AML-193 (cell line): ENCODE measurements at regions not wholly inside any gene's neighbourhood (a gene's known extent, or its start where the extent isn't known, plus 50 kb on each side); places are given as distances from the start of the nearest gene placed in this dataset.

Experiments
- DNase-seq, 2 experiments: peaks; one replicate each; lab custom pipeline; 2025; lab: John Stamatoyannopoulos, UW

DNA sequence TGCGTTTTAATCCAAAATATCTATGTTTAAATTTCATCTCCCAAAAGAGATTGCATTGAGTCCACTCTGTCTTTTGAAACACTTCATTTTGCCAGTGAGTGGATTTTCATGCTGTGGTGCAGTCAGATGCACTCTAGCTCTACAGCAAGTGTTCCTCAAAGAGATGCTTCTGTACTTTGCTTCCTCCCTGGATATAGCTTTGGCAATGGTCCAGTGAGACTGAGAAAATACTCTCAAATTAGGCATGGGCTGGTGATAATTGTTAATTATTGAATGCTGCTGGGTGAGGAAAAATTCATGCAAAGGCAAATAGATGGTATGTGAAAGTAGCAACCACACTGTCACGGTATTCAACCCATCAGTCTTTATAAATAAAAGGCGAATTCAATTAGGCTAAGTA lies 396.9 kb downstream of the ADGRL2 start:
- DNase-seq = no peak

GRCh38 chr1:82195245-82195644 lies 394.5 kb downstream of the ADGRL2 start:
- DNase-seq = no peak

DNA sequence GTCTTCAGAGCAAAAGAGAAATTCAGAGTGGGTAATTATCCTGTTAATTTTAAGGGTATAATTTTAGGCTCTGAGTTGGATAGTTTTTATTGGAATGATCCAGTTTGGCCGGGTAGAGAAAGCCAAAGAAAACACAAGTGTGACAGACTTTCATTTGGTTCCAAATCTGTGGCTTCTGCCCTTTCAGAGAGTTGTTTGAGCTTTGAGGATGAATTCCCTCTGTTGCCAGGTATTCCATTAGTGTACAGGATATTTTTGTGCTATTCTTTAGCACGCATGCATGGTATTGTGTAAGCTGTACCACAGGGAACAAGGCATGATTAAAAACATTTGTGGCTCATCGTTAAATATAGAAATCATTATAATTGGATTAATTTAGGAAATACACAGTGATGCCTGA lies 384.4 kb downstream of the ADGRL2 start:
- DNase-seq = no peak

DNA sequence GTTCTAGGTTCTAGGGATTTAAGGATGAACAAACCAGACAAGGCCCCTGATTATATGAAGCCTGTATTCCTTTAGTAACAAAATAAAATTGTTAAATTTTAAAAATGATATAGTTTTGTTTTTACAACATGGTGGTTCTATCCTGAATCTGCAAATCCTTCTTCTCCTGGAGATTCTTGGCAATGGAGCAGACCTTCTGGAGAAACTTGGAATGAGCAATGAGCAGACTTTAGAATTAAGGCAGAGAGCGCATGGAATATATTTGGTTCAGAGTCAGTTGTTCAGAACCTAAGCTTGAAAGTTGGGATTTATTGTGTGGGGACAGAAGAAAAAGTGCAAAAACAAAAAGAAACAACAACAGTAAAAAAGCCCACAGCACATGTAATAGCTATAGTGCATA lies 381.1 kb downstream of the ADGRL2 start:
- DNase-seq = no peak

GRCh38 chr1:82179131-82179530 lies 378.4 kb downstream of the ADGRL2 start:
- DNase-seq = no peak

DNA sequence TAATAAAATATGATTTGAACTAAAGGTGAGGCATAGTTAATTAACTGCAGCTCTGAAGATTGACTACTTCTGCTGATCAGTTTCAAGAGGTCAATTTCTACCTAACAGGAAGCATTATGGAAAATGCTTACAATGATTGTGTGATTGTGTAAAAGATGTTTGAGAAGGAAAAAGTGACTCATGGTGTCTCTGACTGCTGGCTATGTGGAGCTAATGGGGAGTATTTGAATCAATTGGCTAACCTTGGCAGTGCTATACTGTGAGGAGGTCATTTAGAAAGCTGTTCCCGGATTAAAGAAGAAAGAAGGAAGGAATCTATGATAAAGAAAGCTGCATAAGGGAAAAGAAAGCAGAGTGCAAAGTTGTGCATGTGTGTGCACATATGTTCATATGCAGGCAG lies 376.5 kb downstream of the ADGRL2 start:
- no peak for DNase-seq

DNA sequence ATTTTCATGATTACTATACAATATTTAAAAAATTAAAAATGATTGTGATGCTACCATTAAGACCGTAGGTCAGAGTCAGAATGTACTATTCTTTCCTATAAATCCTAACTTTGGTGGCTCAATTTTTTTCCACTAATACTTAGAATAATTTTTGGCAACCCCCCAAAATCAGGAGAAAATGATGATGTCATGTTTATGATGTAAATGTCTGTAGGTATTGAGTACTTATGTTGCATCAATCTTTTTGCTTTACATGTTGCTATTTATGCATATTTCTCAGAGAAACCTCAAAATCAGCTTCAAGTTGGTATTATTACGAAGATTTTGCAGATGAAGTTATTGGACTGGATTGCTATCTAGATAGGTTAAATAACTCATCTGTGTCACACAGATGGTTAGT lies 371.2 kb downstream of the ADGRL2 start:
- DNase-seq = no peak

GRCh38 chr1:82168482-82168881 lies 367.7 kb downstream of the ADGRL2 start:
- DNase-seq = no peak

- DNase-seq = no peak
These were observed 364.6 kb downstream of the ADGRL2 start for GRCh38 chr1:82165304-82165703.

DNA sequence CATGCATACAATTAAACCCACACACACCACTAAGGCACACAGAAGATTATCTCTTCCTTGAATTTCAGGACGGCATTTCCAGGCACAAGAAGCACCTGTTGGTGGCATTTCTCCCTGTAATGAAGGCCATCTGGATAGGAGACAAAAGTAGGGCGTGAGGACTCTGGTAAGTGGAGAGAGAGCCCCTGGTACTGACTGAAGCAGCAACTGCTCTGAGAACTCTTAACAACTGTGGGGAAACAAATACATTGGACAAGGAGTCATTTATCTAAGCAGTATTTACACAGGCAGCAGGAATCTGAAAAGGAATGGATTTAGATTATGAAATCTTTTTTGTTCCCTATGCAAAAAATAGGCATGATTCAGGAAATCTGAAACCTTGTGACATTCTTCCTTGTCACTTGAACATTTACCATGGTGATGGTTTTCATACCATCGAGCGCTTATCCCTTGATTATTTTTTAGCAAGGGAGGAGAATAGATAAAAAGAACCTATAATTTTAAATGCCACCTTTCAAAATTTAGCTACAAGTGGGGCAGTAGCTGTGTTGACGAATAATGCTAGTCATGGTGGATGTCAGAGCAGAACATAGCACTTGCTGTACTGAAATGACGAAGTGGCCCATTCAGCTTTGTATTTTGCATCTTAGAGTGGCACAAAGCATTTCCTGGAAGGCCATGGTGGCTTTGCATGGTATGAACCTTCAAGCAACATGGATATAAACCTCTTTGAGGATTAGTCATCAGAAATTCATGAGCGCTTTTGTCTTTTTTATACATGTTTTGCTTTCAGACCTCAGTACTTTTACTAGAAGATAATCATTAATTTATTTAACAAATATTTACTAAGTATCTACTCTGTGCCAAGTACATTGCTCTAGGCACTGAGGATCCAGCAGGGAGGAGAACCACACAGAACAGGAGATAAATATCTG lies 362.0 kb downstream of the ADGRL2 start:
- no peak for DNase-seq

GRCh38 chr1:82161700-82162141 lies 361.0 kb downstream of the ADGRL2 start:
- no peak for DNase-seq

DNA sequence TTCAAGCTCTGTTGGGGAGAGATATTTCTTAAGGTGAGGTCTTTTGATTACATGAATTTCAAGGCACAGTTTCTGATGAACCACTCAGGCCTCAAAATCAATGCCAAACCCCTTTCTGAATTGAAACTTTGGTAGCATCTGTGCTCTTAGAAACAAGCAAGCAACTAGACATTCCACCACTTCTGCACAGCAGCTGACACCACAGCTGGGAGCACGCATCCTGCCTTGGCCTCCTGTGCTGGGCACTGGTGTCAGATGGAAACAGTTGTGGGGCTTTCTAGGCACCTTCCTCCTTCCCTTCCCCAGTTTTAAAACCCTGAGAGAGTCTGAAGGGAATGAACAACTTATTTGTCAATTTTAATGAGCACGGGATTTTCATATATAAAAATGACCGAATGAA lies 360.2 kb downstream of the ADGRL2 start:
- no peak for DNase-seq

GRCh38 chr1:82160036-82160435 lies 359.3 kb downstream of the ADGRL2 start:
- no peak for DNase-seq

- no peak for DNase-seq
These were observed 358.2 kb downstream of the ADGRL2 start for GRCh38 chr1:82158981-82159380.

DNA sequence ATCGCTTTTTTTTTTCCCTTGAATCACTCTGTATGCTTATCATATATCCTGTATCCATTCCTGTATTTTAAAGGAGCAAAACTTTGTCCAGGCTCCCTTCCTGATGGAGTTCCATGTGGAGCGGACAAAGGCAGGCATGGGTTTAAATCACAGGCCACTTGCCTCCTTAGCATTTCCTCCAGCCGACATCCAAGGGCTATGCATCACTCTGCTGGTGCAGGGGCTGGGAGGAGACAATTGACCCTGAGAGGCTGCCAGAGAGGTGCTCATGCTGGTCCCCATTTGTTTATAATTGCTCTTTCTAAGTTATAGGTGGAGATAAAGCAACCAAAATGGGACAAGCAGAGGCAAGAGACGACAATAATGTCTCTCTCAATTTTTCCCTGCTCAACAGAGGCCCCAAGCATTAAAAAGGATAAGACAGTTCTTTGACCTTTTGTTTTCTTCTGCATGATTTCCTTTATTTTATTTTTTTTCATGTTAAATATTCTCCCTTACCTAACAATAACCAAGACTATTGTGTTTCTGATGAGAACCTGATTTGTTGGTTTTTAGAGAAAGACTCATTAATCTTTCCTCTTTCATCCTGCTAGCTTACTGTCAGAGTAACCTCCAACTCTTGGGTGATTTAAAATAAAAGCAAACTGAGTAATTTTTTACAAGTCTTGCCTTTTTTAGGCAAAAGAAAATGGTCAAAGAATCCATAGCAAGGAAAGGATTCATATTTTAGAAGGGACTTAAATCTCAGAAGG lies 353.7 kb downstream of the ADGRL2 start:
- no peak for DNase-seq

DNA sequence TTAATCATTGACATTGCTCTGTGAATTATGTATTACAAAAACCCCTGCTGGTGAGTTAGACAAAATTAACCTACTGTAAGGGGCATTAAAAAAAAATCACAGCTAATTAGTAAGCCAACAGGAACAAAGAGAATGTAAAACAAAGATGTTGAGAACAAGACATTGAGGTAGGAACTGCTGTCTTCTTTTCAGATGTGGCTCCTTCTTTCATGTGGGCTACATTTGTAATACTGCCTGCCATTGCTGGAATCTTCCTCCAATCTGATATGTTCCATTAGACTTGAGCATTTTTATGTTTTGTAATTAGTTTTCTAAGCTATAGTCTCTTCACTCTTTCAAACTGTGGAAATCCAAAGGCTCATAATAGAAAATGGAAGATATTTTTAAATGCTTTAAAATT lies 353.0 kb downstream of the ADGRL2 start:
- no peak for DNase-seq

DNA sequence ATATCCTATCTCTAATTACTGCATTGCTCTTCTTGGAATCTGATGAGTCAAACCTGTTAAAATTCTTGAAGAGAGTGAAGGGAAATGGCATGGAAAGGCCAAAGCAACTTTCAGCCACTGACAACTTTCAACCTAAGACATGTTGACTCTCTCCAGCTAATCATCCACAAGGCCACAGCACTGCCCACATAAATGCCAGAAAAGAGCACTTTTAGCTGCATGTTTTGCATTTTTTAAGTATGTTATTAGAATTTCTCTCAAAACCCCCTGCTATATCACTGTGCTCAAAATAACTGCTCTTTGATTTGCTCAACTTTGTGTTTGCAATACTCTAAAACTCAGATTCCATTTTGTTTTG lies 352.5 kb downstream of the ADGRL2 start:
- DNase-seq = no peak

GRCh38 chr1:82152356-82153271 lies 351.9 kb downstream of the ADGRL2 start:
- DNase-seq = no peak

DNA sequence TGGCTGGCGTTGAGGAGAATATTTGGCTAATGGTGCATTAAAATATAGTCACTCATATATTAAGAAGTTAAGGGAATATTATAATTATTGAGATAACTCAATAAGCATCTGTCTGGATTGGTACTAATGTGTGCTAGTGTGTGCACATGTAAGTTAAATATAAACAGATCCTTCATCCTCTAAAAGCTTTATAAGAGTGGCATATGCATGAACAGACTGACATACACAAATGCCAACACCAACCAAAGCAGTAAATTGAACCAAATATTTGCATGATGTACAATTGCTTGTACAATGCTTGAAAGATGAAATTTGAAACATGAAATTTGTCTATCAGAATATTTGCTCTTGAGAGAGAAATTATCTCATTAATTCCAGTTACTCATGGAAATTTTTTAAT lies 344.9 kb downstream of the ADGRL2 start:
- DNase-seq = no peak

GRCh38 chr1:82143108-82143833 lies 342.5 kb downstream of the ADGRL2 start:
- no peak for DNase-seq

GRCh38 chr1:82141390-82141789 lies 340.7 kb downstream of the ADGRL2 start:
- no peak for DNase-seq
